Gastrocnemius medialis (tissue), 4 donors: ENCODE measurements at regions not wholly inside any gene's neighbourhood (a gene's known extent, or its start where the extent isn't known, plus 50 kb on each side); places are given as distances from the start of the nearest gene placed in this dataset.

ENCODE experiments used
- ATAC-seq, 2 donors: fragments of 150-250 bp; one replicate each; pipeline ENCODE4 v1.9.1; 2016
- DNase-seq, 2 donors: peaks; one replicate each; pipeline ENCODE4 v3.0.0-alpha.2; 2019
- H3K27ac ChIP-seq, 4 donors: fragments of 200-600 bp; sonication (generic); 1 replicate in 1 of 4; 2 replicates in 3 of 4; pipeline ENCODE4 v1.5.1; 2016 to 2018; ENCODE audit warnings: mild to moderate bottlenecking in 2 of 4, moderate library complexity in 1 of 4
- H3K27me3 ChIP-seq, 3 donors: fragments of 200-600 bp; sonication (generic) in 2 of 3; 1 replicate in 1 of 3; 2 replicates in 2 of 3; pipeline versions ENCODE4 v1.5.1 to v1.6.0; 2016 to 2019; ENCODE audit warnings: mild to moderate bottlenecking in 1 of 3, moderate library complexity in 1 of 3
- H3K36me3 ChIP-seq, 2 donors: fragments of 200-600 bp; sonication (generic) in 1 of 2; one replicate each; pipeline ENCODE4 v1.5.1; 2017 to 2018
- H3K4me1 ChIP-seq, 2 donors: fragments of 200-600 bp; sonication (generic) in 1 of 2; one replicate each; pipeline ENCODE4 v1.5.1; 2016 to 2017; ENCODE audit warnings: mild to moderate bottlenecking in 2 of 2
- H3K4me3 ChIP-seq, 4 donors: fragments of 200-600 bp; sonication (generic) in 3 of 4; 1 replicate in 1 of 4; 2 replicates in 3 of 4; pipeline ENCODE4 v1.5.1; 2016 to 2019; ENCODE audit warnings: mild to moderate bottlenecking in 2 of 4
- H3K9me3 ChIP-seq, 3 donors: fragments of 200-600 bp; sonication (generic) in 2 of 3; 1 replicate in 1 of 3; 2 replicates in 2 of 3; pipeline ENCODE4 v1.5.1; 2016 to 2019
- CTCF ChIP-seq, 5 experiments: fragments of 450-650 bp in 3 of 5; fragments of 200-600 bp in 2 of 5; sonication (generic) in 2 of 5; IDR thresholded peaks in 4 of 5; conservative IDR thresholded peaks in 1 of 5; 1 replicate in 4 of 5; 2 replicates in 1 of 5; pipeline ENCODE4 v1.5.1; 2016 to 2019; ENCODE audit warnings: antibody characterized with exemption in 5 of 5, mild to moderate bottlenecking in 3 of 5, moderate library complexity in 3 of 5
- POLR2A ChIP-seq, 2 donors: fragments of 450-650 bp; IDR thresholded peaks; one replicate each; pipeline ENCODE4 v1.6.1; 2017; ENCODE audit warnings: antibody characterized with exemption in 2 of 2, mild to moderate bottlenecking in 2 of 2, moderate library complexity in 2 of 2
- in situ Hi-C, 4 donors: fragments of 200-750 bp; cut with MboI; loops; one replicate each; pipeline versions ENCODE4 v1.15.0 to v1.8.0; 2017; ENCODE audit warnings: low sequenced_read_pairs in 4 of 4
- intact Hi-C: fragments of 100-400 bp; cut with DNase I; formaldehyde crosslinking; loops from one replicate; pipeline ENCODE4 v1.15.1; 2023; ENCODE audit warnings: low total_unique reads

DNA sequence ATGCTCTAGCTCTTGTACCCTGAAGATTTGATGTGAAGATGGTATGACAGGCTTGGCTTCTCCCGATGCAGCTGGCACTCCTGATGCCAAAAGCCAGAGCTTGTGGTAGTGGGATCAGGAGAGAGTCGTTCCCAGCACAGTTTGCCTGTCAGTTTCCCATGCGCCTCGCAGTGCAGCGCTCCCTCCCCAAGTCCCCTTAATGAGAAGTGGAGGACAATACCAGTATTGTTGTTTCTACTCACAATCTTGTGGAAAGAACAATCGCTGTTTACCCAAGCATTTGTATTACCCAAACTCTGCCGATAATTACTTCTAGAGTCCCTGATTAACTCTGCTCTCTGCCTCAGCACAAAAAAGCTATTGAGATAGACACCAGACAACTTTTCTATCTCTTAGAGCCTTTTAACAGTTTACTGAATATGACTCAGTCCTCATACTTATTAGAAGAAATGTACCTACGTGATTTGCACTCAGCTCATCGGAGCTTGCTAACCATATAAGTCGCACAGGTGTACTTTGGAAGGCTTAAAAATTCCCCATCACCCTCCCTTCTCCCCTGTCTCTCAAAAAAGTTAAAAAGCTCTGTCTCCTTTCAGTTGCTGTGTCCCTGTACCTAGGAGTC is 283.2 kb upstream of the TMEM161B start:
- Histone ChIP-seq H3K4me1 (no peaks in the 10 kb centered on the region), H3K9me3 (no peaks in the 10 kb centered on the region), H3K36me3 (no peaks in the 10 kb centered on the region), H3K4me3 (no peak overlapping the region), H3K27ac (no peak overlapping the region), H3K27me3 (no peaks in the 10 kb centered on the region)
- ATAC-seq (no peak), DNase-seq (no peak)
- intact Hi-C loops (no loop called here), in situ Hi-C loops (no loop called here)
- no peak for TF ChIP-seq CTCF (IDR thresholded peaks at IDR 0.05 in 4 of 5, conservative IDR thresholded peaks at IDR 0.05 in 1 of 5)
- no peak for TF ChIP-seq POLR2A (IDR thresholded peaks at IDR 0.05)

DNA sequence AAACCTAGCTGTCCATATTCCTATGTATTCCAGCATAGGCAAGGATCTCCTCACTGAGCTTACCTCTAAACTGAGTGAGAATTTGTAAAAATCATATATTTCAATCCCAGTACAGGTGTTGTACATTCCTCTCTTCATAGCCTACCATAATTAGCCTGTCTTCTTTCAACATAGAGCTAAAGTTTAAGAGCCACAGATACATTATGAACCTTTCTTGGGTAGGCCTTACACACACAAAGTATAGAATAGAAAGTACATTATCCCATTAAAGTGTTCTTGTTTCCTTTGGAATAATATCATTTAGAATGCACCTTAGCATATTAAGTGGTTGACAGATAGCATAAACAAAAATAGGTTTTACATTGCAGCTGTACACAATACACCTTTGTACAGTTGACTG is 282.1 kb upstream of the TMEM161B start:
- Histone ChIP-seq H3K4me3 (no peak overlapping the region), H3K9me3 (no peaks in the 10 kb centered on the region), H3K36me3 (no peaks in the 10 kb centered on the region), H3K27ac (no peak overlapping the region), H3K4me1 (no peaks in the 10 kb centered on the region), H3K27me3 (no peaks in the 10 kb centered on the region)
- no peak for TF ChIP-seq POLR2A (IDR thresholded peaks at IDR 0.05)
- TF ChIP-seq CTCF (IDR thresholded peaks at IDR 0.05 in 4 of 5, conservative IDR thresholded peaks at IDR 0.05 in 1 of 5), result no peak
- intact Hi-C loops (no loop called here), in situ Hi-C loops (no loop called here)
- ATAC-seq (no peak), DNase-seq (no peak)

GRCh38 chr5:88548136-88548805 is 279.6 kb upstream of the TMEM161B start:
- no peak for DNase-seq
- intact Hi-C loops, result no loop called here
- no peak overlapping the region for H3K27ac ChIP-seq
- in situ Hi-C loops, result no loop called here
- no peak overlapping the region for H3K4me3 ChIP-seq
- no peaks in the 10 kb centered on the region for H3K9me3 ChIP-seq
- no peaks in the 10 kb centered on the region for H3K36me3 ChIP-seq
- H3K27me3 ChIP-seq, result no peaks in the 10 kb centered on the region
- no peak for ATAC-seq
- no peak for TF ChIP-seq POLR2A (IDR thresholded peaks at IDR 0.05)
- no peak for TF ChIP-seq CTCF (IDR thresholded peaks at IDR 0.05 in 4 of 5, conservative IDR thresholded peaks at IDR 0.05 in 1 of 5)
- H3K4me1 ChIP-seq, result no peaks in the 10 kb centered on the region

DNA sequence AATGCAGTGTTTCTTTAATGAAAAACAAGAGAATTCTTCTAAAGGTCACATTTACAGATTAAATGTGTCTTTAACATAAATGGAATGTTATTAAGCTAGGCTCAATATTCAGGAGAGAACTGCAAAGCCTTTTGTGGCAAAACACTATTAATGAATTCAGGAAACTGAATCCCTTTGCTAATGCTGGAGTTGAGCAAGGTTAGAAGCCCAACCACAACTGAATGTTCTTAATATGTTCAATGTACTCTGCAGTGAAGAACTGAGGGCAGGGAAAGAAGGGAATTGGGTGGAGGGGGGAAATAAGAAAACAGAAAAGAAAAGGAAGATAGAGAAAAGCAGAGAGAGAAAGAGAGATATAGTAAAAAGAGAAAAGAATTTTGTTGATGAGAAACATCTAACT is 276.7 kb upstream of the TMEM161B start:
- Histone ChIP-seq H3K4me1 (no peaks in the 10 kb centered on the region), H3K27me3 (no peaks in the 10 kb centered on the region), H3K4me3 (no peak overlapping the region), H3K27ac (no peak overlapping the region), H3K9me3 (no peaks in the 10 kb centered on the region), H3K36me3 (no peaks in the 10 kb centered on the region)
- ATAC-seq, result no peak
- intact Hi-C loops (no loop called here), in situ Hi-C loops (no loop called here)
- TF ChIP-seq POLR2A (IDR thresholded peaks at IDR 0.05), result no peak
- no peak for TF ChIP-seq CTCF (IDR thresholded peaks at IDR 0.05 in 4 of 5, conservative IDR thresholded peaks at IDR 0.05 in 1 of 5)
- DNase-seq, result no peak
